Activated naive CD8-positive, alpha-beta T cell treated with anti-CD3 and anti-CD28 coated beads, Interleukin-2, amount 50 U/mL, for 24 hours (primary cell): ENCODE measurements at regions not wholly inside any gene's neighbourhood (a gene's known extent, or its start where the extent isn't known, plus 50 kb on each side); places are given as distances from the start of the nearest gene placed in this dataset.

Experiments
- ATAC-seq: fragments of 150-1000 bp; cut with Tn5 transposase; one replicate; pipeline ENCODE4 v1.10.0; 2021
- DNase-seq: peaks from one replicate; pipeline ENCODE4 v3.0.0; 2021
- H3K27ac Mint-ChIP-seq: one replicate; pipeline ENCODE4 v1.8.0; 2021; ENCODE audit warnings: mild to moderate bottlenecking, mixed read lengths
- H3K27me3 Mint-ChIP-seq: one replicate; pipeline ENCODE4 v1.8.0; 2021; ENCODE audit warnings: mixed read lengths
- H3K36me3 Mint-ChIP-seq: one replicate; pipeline ENCODE4 v1.8.0; 2021; ENCODE audit warnings: low read depth, mixed read lengths
- H3K4me1 Mint-ChIP-seq: one replicate; pipeline ENCODE4 v1.8.0; 2021; ENCODE audit warnings: mixed read lengths
- H3K4me3 Mint-ChIP-seq: one replicate; pipeline ENCODE4 v1.8.0; 2021; ENCODE audit warnings: mild to moderate bottlenecking, moderate library complexity, mixed read lengths
- H3K9me3 Mint-ChIP-seq: one replicate; pipeline ENCODE4 v1.8.0; 2021; ENCODE audit warnings: mixed read lengths

- no peak for ATAC-seq
- no peak for DNase-seq
- H3K4me3 Mint-ChIP-seq: no peak overlapping the region
- no peaks in the 10 kb centered on the region for H3K9me3 Mint-ChIP-seq
- no peak overlapping the region for H3K27ac Mint-ChIP-seq
- no peaks in the 10 kb centered on the region for H3K36me3 Mint-ChIP-seq
- H3K4me1 Mint-ChIP-seq: no peaks in the 10 kb centered on the region
- H3K27me3 Mint-ChIP-seq: peaks cover 1% of the 10 kb centered on the region
These were observed 285.2 kb upstream of the N4BP1 start for GRCh38 chr16:48895142-48895541.

GRCh38 chr16:48892893-48893292, 282.9 kb upstream of the N4BP1 start:
- H3K27me3 Mint-ChIP-seq: peaks cover 1% of the 10 kb centered on the region
- H3K36me3 Mint-ChIP-seq: no peaks in the 10 kb centered on the region
- no peak overlapping the region for H3K4me3 Mint-ChIP-seq
- no peaks in the 10 kb centered on the region for H3K4me1 Mint-ChIP-seq
- no peak overlapping the region for H3K27ac Mint-ChIP-seq
- no peaks in the 10 kb centered on the region for H3K9me3 Mint-ChIP-seq
- DNase-seq: no peak
- ATAC-seq: no peak

GRCh38 chr16:48887646-48888210, 277.7 kb upstream of the N4BP1 start:
- peaks cover 6% of the 10 kb centered on the region for H3K9me3 Mint-ChIP-seq
- H3K4me3 Mint-ChIP-seq: no peak overlapping the region
- no peak for ATAC-seq

GRCh38 chr16:48885471-48885870, 275.5 kb upstream of the N4BP1 start:
- H3K9me3 Mint-ChIP-seq: peaks cover 6% of the 10 kb centered on the region
- no peak overlapping the region for H3K4me3 Mint-ChIP-seq
- H3K27me3 Mint-ChIP-seq: peaks cover under 1% of the 10 kb centered on the region
- no peaks in the 10 kb centered on the region for H3K36me3 Mint-ChIP-seq
- DNase-seq: no peak
- no peak overlapping the region for H3K27ac Mint-ChIP-seq
- no peak for ATAC-seq
- no peaks in the 10 kb centered on the region for H3K4me1 Mint-ChIP-seq

More at GRCh38 chr16:48887646-48888210, 277.7 kb upstream of the N4BP1 start:
- no peak overlapping the region for H3K27ac Mint-ChIP-seq
- no peaks in the 10 kb centered on the region for H3K36me3 Mint-ChIP-seq
- no peak for DNase-seq
- no peaks in the 10 kb centered on the region for H3K4me1 Mint-ChIP-seq
- H3K27me3 Mint-ChIP-seq: peaks cover 1% of the 10 kb centered on the region

GRCh38 chr16:48881272-48881671, 271.3 kb upstream of the N4BP1 start:
- H3K4me3 Mint-ChIP-seq: no peak overlapping the region
- no peaks in the 10 kb centered on the region for H3K27me3 Mint-ChIP-seq
- no peak overlapping the region for H3K27ac Mint-ChIP-seq
- no peaks in the 10 kb centered on the region for H3K36me3 Mint-ChIP-seq
- ATAC-seq (no peak), DNase-seq (no peak)
- no peaks in the 10 kb centered on the region for H3K4me1 Mint-ChIP-seq
- peaks cover 6% of the 10 kb centered on the region for H3K9me3 Mint-ChIP-seq

- Mint-ChIP-seq H3K9me3 (peaks cover 6% of the 10 kb centered on the region), H3K36me3 (no peaks in the 10 kb centered on the region), H3K27me3 (no peaks in the 10 kb centered on the region), H3K4me1 (no peaks in the 10 kb centered on the region), H3K4me3 (no peak overlapping the region), H3K27ac (no peak overlapping the region)
- ATAC-seq (no peak), DNase-seq (no peak)
These were observed 269.5 kb upstream of the N4BP1 start for GRCh38 chr16:48879223-48880122.

- Mint-ChIP-seq H3K4me1 (no peaks in the 10 kb centered on the region), H3K4me3 (no peak overlapping the region), H3K9me3 (no peaks in the 10 kb centered on the region), H3K27me3 (no peaks in the 10 kb centered on the region), H3K36me3 (no peaks in the 10 kb centered on the region), H3K27ac (no peak overlapping the region)
- no peak for ATAC-seq
- no peak for DNase-seq
These were observed 268.0 kb upstream of the N4BP1 start for GRCh38 chr16:48877946-48878345.

GRCh38 chr16:48870141-48870540, 260.2 kb upstream of the N4BP1 start:
- Mint-ChIP-seq H3K27me3 (no peaks in the 10 kb centered on the region), H3K36me3 (no peaks in the 10 kb centered on the region), H3K27ac (no peak overlapping the region), H3K4me3 (no peak overlapping the region), H3K4me1 (no peaks in the 10 kb centered on the region), H3K9me3 (no peaks in the 10 kb centered on the region)
- ATAC-seq (no peak), DNase-seq (no peak)

- peaks cover 19% of the 10 kb centered on the region for H3K9me3 Mint-ChIP-seq
- no peaks in the 10 kb centered on the region for H3K4me1 Mint-ChIP-seq
- H3K27ac Mint-ChIP-seq: no peak overlapping the region
- no peak for DNase-seq
- no peak overlapping the region for H3K4me3 Mint-ChIP-seq
- ATAC-seq: no peak
- H3K36me3 Mint-ChIP-seq: no peaks in the 10 kb centered on the region
- H3K27me3 Mint-ChIP-seq: no peaks in the 10 kb centered on the region
These were observed 255.5 kb upstream of the N4BP1 start for GRCh38 chr16:48865520-48865919.

- ATAC-seq (no peak), DNase-seq (no peak)
- Mint-ChIP-seq H3K27ac (no peak overlapping the region), H3K4me1 (no peaks in the 10 kb centered on the region), H3K4me3 (no peak overlapping the region), H3K9me3 (peaks cover 23% of the 10 kb centered on the region), H3K36me3 (no peaks in the 10 kb centered on the region), H3K27me3 (no peaks in the 10 kb centered on the region)
These were observed 254.1 kb upstream of the N4BP1 start for GRCh38 chr16:48864055-48864454.

- no peak overlapping the region for H3K27ac Mint-ChIP-seq
These were observed 252.1 kb upstream of the N4BP1 start for GRCh38 chr16:48862087-48862532.

GRCh38 chr16:48860341-48860740, 250.4 kb upstream of the N4BP1 start:
- DNase-seq: no peak
- Mint-ChIP-seq H3K36me3 (no peaks in the 10 kb centered on the region), H3K4me1 (no peaks in the 10 kb centered on the region), H3K4me3 (no peak overlapping the region), H3K27ac (no peak overlapping the region), H3K27me3 (no peaks in the 10 kb centered on the region), H3K9me3 (peaks cover 23% of the 10 kb centered on the region)
- ATAC-seq: no peak

More at GRCh38 chr16:48862087-48862532, 252.1 kb upstream of the N4BP1 start:
- Mint-ChIP-seq H3K27me3 (no peaks in the 10 kb centered on the region), H3K36me3 (no peaks in the 10 kb centered on the region), H3K4me3 (no peak overlapping the region), H3K4me1 (no peaks in the 10 kb centered on the region), H3K9me3 (peaks cover 23% of the 10 kb centered on the region)
- no peak for DNase-seq
- no peak for ATAC-seq

- ATAC-seq (no peak), DNase-seq (no peak)
- no peak overlapping the region for H3K4me3 Mint-ChIP-seq
- no peaks in the 10 kb centered on the region for H3K27me3 Mint-ChIP-seq
- H3K36me3 Mint-ChIP-seq: no peaks in the 10 kb centered on the region
- no peak overlapping the region for H3K27ac Mint-ChIP-seq
- no peaks in the 10 kb centered on the region for H3K9me3 Mint-ChIP-seq
- no peaks in the 10 kb centered on the region for H3K4me1 Mint-ChIP-seq
These were observed 243.0 kb upstream of the N4BP1 start for GRCh38 chr16:48852951-48853350.

- no peak overlapping the region for H3K4me3 Mint-ChIP-seq
- no peaks in the 10 kb centered on the region for H3K4me1 Mint-ChIP-seq
- H3K36me3 Mint-ChIP-seq: no peaks in the 10 kb centered on the region
- H3K9me3 Mint-ChIP-seq: no peaks in the 10 kb centered on the region
- DNase-seq (no peak), ATAC-seq (no peak)
- H3K27me3 Mint-ChIP-seq: no peaks in the 10 kb centered on the region
- H3K27ac Mint-ChIP-seq: no peak overlapping the region
These were observed 242.5 kb upstream of the N4BP1 start for GRCh38 chr16:48852458-48852857.

- H3K27me3 Mint-ChIP-seq: no peaks in the 10 kb centered on the region
- no peaks in the 10 kb centered on the region for H3K9me3 Mint-ChIP-seq
- no peak overlapping the region for H3K4me3 Mint-ChIP-seq
- H3K36me3 Mint-ChIP-seq: no peaks in the 10 kb centered on the region
- no peaks in the 10 kb centered on the region for H3K4me1 Mint-ChIP-seq
- H3K27ac Mint-ChIP-seq: no peak overlapping the region
- no peak for ATAC-seq
- DNase-seq: no peak
These were observed 240.3 kb upstream of the N4BP1 start for GRCh38 chr16:48850097-48850770.
